Fibroblast of skin of scalp (primary cell): ENCODE measurements at regions not wholly inside any gene's neighbourhood (a gene's known extent, or its start where the extent isn't known, plus 50 kb on each side); places are given as distances from the start of the nearest gene placed in this dataset.
"Not testable (repeated sequence)": the region's sequence is repeated elsewhere in the genome, so short reads cannot be mapped to it uniquely, and the experiment has no call there.

ENCODE experiments used
- DNase-seq: peaks from one replicate; pipeline ENCODE4 v3.0.0-alpha.2; 2013

DNA sequence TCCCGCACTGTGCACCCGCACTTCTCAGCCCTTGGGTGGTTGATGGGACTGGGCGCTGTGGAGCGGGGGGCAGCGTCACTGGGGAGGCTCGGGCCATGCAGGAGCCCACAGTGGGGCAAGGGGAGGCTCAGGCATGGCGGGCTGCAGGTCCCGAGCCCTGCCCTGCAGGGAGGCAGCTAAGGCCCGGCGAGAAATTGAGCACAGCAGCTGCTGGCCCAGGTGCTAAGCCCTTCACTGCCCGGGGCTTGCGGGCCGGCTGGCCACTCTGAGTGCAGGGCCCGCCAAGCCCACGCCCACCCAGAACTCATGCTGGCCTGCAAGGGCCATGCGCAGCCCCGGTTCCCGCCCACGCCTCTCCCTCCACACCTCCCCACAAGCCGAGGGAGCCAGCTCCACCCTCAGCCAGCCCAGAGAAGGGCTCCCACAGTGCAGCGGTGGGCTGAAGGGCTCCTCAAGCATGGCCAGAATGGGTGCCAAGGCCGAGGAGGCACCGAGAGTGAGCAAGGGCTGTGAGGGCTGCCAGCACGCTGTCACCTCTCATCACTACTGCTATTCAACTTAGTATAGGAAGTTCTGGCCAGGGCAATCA, 60.3 kb upstream of the FBXL17 start:
- not testable (repeated sequence) for DNase-seq

DNA sequence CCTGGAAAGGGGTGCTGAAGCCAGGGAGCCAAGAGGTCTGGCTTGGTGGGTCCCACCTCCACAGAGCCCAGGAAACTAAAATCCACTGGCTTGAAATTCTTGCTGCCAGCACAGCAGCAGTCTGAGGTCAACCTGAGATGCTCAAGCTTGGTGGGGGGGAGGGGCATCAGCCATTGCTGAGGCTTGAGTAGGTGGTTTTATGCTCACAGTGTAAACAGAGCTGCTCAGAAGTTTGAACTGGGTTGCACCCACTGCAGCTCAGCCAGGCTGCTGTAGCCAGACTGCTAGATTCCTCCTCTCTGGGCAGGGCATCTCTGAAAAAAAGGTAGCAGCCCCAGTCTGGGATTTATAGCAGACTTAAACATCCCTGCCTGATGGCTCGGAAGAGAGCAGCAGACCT, 55.5 kb upstream of the FBXL17 start:
- DNase-seq = no peak

- DNase-seq = no peak
Observed at GRCh38 chr5:108436696-108437095, 54.8 kb upstream of the FBXL17 start.

- DNase-seq = no peak
Observed at GRCh38 chr5:108433600-108433999, 51.7 kb upstream of the FBXL17 start.

GRCh38 chr5:108432024-108432423, 50.1 kb upstream of the FBXL17 start:
- peak; percentile 46 for DNase-seq
